SJCRH30 (cell line): ENCODE measurements at regions not wholly inside any gene's neighbourhood (a gene's known extent, or its start where the extent isn't known, plus 50 kb on each side); places are given as distances from the start of the nearest gene placed in this dataset.
"Not testable (repeated sequence)": the region's sequence is repeated elsewhere in the genome, so short reads cannot be mapped to it uniquely, and the experiment has no call there.

Experiments
- DNase-seq, 2 experiments: peaks; one replicate each; pipeline ENCODE4 v3.0.0-alpha.2; 2015 to 2020
- H3K27ac ChIP-seq: fragments of 250-450 bp; sonication (Bioruptor Pico); 2 replicates; pipeline ENCODE4 v1.5.1; 2020; ENCODE audit warnings: mild to moderate bottlenecking, moderate library complexity
- H3K27me3 ChIP-seq: fragments of 250-450 bp; sonication (Bioruptor Pico); 2 replicates; pipeline ENCODE4 v1.5.1; 2020; ENCODE audit warnings: mild to moderate bottlenecking, moderate library complexity
- H3K36me3 ChIP-seq: fragments of 250-450 bp; sonication (Bioruptor Pico); 2 replicates; pipeline ENCODE4 v1.5.1; 2020; ENCODE audit warnings: mild to moderate bottlenecking, moderate library complexity
- H3K4me1 ChIP-seq: fragments of 250-450 bp; sonication (Bioruptor Pico); 2 replicates; pipeline ENCODE4 v1.5.1; 2020; ENCODE audit warnings: mild to moderate bottlenecking, moderate library complexity
- H3K4me3 ChIP-seq: fragments of 250-450 bp; sonication (Bioruptor Pico); 2 replicates; pipeline ENCODE4 v1.5.1; 2020; ENCODE audit warnings: mild to moderate bottlenecking, moderate library complexity
- H3K9me3 ChIP-seq: fragments of 250-450 bp; sonication (Bioruptor Pico); replicated peaks from 2 replicates; pipeline ENCODE4 v1.5.1; 2020; ENCODE audit warnings: mild to moderate bottlenecking, moderate library complexity

DNA sequence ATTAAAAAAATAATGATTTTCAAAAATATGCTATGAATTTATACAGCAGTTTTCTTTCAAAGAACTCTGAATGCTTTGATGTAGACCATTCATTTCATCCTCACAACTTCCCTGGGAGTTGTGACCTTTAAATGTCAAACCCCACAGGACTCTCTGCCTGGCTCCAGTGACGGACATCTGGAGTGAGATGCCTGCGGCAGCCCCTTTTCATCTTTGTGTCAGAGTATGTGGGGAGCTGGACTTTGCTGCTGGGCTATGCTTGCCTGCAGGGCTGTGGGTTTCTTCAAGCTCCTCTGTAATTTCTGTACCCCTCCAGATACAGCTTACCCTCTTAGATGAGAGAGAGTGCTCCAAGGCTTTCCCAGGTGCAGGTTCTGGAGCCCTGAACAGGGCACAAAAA is 70.6 kb upstream of the RASGRP1 start:
- Histone ChIP-seq H3K4me1 (no peaks in the 10 kb centered on the region), H3K27me3 (no peaks in the 10 kb centered on the region), H3K36me3 (no peaks in the 10 kb centered on the region), H3K4me3 (no peak overlapping the region), H3K27ac (no peak overlapping the region), H3K9me3 (no peaks in the 10 kb centered on the region)
- DNase-seq = no peak

DNA sequence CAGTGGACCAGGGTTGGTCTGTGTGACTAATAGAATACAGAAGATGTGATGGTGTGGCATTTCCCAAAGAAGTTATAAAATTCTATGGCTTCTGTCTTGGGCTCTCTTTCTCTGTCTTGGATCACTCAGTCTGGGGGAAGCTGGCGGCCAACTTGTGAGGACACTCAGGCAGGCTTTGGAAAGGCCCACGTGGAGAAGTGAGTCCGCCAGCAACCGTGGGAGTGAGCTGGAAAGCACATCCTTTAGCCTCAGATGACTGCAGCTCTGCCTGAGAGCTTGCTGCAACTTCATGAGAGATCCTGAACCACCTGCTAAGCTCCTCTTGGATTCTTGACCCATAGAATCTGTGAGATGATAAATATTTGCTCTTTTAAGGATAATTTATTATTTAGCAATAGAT is 72.0 kb upstream of the RASGRP1 start:
- no peaks in the 10 kb centered on the region for H3K27me3 ChIP-seq
- no peaks in the 10 kb centered on the region for H3K36me3 ChIP-seq
- H3K27ac ChIP-seq = no peak overlapping the region
- H3K9me3 ChIP-seq = no peaks in the 10 kb centered on the region
- DNase-seq = no peak
- H3K4me3 ChIP-seq = no peak overlapping the region
- no peaks in the 10 kb centered on the region for H3K4me1 ChIP-seq

DNA sequence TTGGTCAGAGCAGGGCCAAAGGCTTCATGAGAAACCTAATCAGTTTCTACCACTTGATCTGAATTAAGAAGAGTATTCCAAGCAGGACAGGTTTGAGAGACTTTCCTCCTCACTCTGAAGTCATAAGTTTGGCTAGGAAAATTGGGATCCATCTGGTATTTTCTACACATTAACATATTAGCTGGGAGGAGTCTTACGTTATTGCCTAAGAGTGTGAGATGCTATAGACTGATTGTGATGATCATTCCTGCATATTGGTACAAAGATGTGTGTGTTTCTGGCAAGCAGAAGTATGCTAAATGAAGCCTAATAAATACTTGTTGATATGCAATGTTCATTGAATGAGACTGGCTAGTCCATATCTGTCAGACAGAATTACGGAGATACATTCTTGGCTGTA is 73.5 kb upstream of the RASGRP1 start:
- H3K27me3 ChIP-seq = no peaks in the 10 kb centered on the region
- H3K4me1 ChIP-seq = no peaks in the 10 kb centered on the region
- DNase-seq = no peak
- H3K36me3 ChIP-seq = no peaks in the 10 kb centered on the region
- no peak overlapping the region for H3K4me3 ChIP-seq
- no peak overlapping the region for H3K27ac ChIP-seq
- H3K9me3 ChIP-seq = no peaks in the 10 kb centered on the region

DNA sequence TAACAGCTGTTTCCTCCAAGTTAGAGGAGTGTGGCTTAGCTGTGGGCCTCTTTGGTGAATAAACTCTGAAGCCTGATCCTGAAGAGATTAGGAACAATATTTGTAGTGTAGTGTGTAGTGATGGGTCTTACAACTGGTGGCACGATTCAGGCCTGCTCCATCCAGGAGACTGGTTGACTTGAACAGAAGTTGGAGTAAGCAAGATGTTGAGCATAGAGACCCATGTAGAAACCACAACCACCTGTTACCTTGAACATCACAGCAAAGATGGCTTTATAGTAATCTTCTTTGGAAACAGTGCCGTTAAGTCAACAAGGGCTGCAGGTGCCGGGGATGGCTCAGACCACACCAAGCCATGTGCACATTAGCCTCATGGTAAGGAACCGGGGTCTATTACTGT is 74.2 kb upstream of the RASGRP1 start:
- DNase-seq = no peak
- H3K36me3 ChIP-seq = no peaks in the 10 kb centered on the region
- H3K27me3 ChIP-seq = no peaks in the 10 kb centered on the region
- no peak overlapping the region for H3K27ac ChIP-seq
- no peak overlapping the region for H3K4me3 ChIP-seq
- no peaks in the 10 kb centered on the region for H3K9me3 ChIP-seq
- no peaks in the 10 kb centered on the region for H3K4me1 ChIP-seq

DNA sequence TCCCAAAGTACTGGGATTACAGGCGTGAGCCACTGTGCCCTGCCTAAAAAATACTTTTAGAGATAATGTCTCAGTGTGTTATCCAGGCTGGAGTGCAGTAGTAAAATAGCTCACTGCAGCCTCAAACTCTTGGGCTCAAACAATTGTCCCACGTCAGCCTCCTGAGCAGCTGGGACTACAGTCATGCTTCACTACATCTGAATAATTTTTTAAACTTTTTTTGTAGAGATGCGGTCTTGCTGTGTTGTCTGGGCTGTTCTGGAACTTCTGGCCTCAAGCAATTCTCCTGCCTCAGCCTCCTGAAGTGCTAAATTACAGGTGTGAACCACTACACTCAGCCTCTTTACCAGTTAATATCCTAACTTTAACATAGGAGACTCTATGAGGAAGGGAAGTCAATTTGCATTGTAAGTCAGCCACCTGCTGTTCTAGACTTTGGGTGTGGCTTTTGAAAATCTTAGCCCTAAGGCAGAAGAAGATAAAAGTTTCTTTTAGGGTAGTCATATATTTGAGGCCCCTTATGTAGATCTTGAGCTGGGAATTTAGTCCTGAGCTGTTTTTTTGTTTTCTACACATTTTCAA is 78.2 kb upstream of the RASGRP1 start:
- Histone ChIP-seq H3K36me3 (no peaks in the 10 kb centered on the region), H3K27ac (no peak overlapping the region), H3K4me3 (no peak overlapping the region), H3K4me1 (no peaks in the 10 kb centered on the region), H3K27me3 (no peaks in the 10 kb centered on the region), H3K9me3 (0 out of 2 replicates have a peak, but pooled peaks cover 3% of the 10 kb centered on the region)
- no peak for DNase-seq

DNA sequence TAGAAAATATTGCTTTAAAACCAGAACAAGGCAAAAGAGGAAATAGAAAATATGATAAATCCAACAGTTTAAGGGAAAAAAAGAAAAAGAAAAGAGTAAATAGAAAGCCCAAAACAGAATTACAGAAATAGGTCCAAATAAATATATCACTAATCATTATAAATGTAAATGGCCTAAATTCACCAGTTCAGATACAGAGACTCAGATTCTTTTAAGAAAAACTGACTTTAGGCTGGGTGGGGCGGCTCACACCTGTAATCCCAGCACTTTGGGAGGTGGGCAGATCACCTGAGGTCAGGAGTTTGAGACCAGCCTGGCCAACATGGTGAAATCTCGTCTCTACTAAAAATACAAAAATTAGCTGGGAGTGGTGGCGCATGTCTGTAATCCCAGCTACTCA is 79.7 kb upstream of the RASGRP1 start:
- H3K9me3 ChIP-seq, H3K27ac ChIP-seq, H3K36me3 ChIP-seq, DNase-seq, H3K4me1 ChIP-seq, H3K4me3 ChIP-seq, H3K27me3 ChIP-seq: not testable (repeated sequence)

DNA sequence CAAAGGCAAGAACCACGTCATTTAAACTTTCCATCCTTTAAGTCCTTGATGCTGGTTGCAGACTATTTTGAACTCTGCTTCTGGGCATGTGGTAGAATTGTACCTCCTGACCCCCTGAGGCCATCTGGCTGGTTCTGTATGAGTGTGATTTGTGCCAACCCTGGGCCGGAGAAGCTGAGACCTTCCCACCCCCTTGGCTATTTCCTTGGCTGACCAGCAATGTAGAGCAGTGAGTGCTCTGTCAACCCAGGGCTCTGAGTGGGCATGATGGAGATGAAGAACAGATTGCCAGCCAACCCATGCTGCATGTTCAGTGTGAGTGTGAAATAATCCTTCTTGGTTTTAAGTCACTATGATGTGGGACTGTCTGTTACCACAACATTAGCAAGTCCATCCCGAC is 82.1 kb upstream of the RASGRP1 start:
- Histone ChIP-seq H3K27ac (no peak overlapping the region), H3K9me3 (0 out of 2 replicates have a peak, but pooled peaks cover 3% of the 10 kb centered on the region), H3K27me3 (no peaks in the 10 kb centered on the region), H3K36me3 (no peaks in the 10 kb centered on the region), H3K4me3 (no peak overlapping the region), H3K4me1 (0 out of 2 replicates have a peak, but pooled peaks cover 2% of the 10 kb centered on the region)
- no peak for DNase-seq

DNA sequence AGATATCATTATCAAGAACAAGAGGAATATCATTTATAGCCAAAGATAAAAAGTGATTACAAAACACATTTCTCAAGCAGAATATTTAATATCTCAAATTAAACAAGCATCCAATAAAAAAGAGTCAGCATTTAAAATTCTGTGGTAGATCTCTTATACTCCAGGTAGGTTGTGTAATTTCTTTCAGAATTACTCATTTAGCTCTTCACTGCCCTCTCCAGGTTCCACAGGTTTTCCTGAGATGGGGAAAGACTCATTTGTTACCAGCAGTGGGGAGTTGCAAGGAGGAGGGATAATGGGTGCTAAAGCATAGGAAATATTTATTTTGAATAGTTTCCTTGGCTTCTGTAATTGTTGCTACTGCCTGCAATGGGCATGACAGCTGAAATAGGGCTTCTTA is 83.1 kb upstream of the RASGRP1 start:
- no peak overlapping the region for H3K27ac ChIP-seq
- H3K27me3 ChIP-seq = no peaks in the 10 kb centered on the region
- no peaks in the 10 kb centered on the region for H3K36me3 ChIP-seq
- H3K4me1 ChIP-seq = 0 out of 2 replicates have a peak, but pooled peaks cover 2% of the 10 kb centered on the region
- peak in 1 of 2 experiments; percentile 9 for DNase-seq
- H3K4me3 ChIP-seq = no peak overlapping the region
- 0 out of 2 replicates have a peak, but pooled peaks cover 3% of the 10 kb centered on the region for H3K9me3 ChIP-seq

DNA sequence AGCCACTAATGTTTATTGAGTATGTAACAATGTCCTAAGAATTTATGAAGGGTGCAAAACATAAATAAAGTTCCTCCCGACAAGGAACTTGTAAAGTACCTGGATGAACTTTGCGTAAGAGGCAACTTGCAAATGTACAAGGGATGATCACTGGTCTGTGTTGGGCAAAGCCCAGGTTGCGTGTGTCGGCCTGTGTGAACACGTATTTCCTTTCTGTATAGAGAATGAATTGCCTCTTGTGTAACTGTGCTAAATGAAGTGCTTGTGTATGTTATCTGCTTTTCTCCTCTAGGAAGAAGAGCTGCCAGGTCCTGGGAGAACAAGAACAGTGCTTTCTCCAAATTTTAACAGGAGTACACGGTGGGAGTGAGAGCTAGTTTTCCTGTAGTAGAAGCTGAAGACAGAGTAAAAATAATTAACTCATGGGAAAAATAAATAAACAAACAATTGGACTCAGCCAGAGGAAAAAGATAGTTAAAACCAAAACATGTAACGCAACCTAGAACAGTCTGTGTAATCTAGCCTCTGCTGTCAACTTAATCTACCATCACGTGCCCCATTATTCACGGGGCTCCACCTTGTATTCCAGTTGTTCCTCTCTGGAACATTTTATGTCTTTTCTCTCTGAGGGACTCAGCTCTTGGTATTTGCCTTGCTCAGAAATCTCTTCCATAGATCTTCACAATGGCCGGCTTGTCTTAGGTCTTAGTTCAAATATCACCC is 83.7 kb upstream of the RASGRP1 start:
- peak in 1 of 2 experiments; percentile 19 for DNase-seq
- 0 out of 2 replicates have a peak, but pooled peaks cover 3% of the 10 kb centered on the region for H3K9me3 ChIP-seq
- 0 out of 2 replicates have a peak, but pooled peaks cover 2% of the 10 kb centered on the region for H3K4me1 ChIP-seq
- no peak overlapping the region for H3K27ac ChIP-seq
- H3K4me3 ChIP-seq = no peak overlapping the region
- no peaks in the 10 kb centered on the region for H3K27me3 ChIP-seq
- no peaks in the 10 kb centered on the region for H3K36me3 ChIP-seq

DNA sequence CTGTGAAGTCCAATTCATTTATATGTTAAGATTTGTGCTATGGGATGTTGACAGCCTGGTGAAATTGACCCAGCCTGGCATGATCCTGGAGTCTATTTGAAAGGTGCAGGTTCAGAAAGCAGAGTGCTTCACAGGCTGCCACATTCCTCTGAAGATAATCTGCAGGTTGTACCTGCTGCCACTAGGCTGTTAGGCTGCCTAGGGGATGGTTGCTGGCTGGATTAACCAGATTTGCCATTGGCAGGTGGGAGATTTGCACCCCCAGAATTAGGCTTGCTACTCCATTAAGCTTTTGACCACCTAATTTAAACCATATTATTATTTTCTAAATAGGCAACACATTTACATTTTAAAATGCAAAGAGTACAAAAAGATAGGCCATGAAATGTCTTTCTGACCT is 85.8 kb upstream of the RASGRP1 start:
- Histone ChIP-seq H3K27me3 (no peaks in the 10 kb centered on the region), H3K36me3 (no peaks in the 10 kb centered on the region), H3K27ac (no peak overlapping the region), H3K4me3 (no peak overlapping the region), H3K9me3 (no peaks in the 10 kb centered on the region), H3K4me1 (0 out of 2 replicates have a peak, but pooled peaks cover 2% of the 10 kb centered on the region)
- no peak for DNase-seq

DNA sequence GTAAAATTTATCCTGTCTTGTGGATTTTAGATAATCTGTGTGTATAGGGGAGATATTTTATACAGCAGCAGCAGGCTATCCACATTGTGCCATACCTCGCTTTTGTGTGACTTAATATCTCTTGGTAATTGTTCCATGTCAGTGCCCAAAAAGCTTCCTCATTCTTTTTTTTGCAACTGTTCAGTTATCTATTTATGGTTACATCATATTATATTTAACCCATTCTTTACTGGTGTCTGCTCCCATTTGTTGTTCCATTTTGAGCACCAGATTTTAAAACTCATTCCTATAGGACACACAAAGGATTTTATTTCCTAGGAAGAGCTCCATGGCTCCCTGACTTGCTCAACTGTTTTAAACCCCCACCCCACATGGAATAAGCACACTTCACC is 86.3 kb upstream of the RASGRP1 start:
- Histone ChIP-seq H3K36me3 (no peaks in the 10 kb centered on the region), H3K27me3 (no peaks in the 10 kb centered on the region), H3K9me3 (no peaks in the 10 kb centered on the region), H3K27ac (no peak overlapping the region), H3K4me1 (0 out of 2 replicates have a peak, but pooled peaks cover 2% of the 10 kb centered on the region), H3K4me3 (no peak overlapping the region)
- no peak for DNase-seq

DNA sequence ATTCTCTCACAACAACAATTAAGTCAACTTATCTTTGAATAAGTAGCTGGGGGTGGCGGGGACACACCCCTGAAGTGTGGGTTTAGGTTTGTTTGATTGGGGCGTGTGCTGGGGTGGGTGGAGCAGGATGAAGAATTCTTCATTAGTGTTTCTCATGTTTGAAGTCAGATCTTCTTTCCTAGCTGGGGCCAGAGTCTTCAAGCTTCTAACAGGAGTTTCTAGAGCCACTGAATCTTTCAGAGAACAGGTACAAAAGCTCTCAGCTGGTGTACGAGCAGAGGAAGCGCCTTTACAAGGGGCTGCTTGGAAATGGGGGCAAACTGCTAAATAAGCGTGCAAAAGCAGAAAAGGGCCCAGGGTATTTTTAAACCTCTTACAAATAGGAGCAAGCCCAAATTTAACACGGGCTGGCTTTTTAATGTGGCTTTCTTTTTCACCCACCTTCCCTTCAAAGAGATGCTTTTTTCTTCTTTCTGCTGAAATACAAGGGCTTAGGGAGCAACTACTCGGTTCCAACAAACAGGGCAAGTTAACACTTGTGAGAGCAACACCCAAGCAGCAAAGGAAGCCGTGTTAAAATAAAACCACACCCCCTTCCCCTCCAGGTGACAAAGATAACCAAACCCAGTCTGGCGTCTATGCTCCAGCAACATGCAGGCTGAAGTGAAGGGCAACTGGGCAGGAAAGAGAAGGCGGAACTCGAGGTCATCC is 86.9 kb upstream of the RASGRP1 start:
- no peak overlapping the region for H3K4me3 ChIP-seq
- no peak for DNase-seq
- no peaks in the 10 kb centered on the region for H3K36me3 ChIP-seq
- H3K27me3 ChIP-seq = no peaks in the 10 kb centered on the region
- no peak overlapping the region for H3K27ac ChIP-seq
- H3K9me3 ChIP-seq = no peaks in the 10 kb centered on the region
- H3K4me1 ChIP-seq = 0 out of 2 replicates have a peak, but pooled peaks cover 2% of the 10 kb centered on the region

DNA sequence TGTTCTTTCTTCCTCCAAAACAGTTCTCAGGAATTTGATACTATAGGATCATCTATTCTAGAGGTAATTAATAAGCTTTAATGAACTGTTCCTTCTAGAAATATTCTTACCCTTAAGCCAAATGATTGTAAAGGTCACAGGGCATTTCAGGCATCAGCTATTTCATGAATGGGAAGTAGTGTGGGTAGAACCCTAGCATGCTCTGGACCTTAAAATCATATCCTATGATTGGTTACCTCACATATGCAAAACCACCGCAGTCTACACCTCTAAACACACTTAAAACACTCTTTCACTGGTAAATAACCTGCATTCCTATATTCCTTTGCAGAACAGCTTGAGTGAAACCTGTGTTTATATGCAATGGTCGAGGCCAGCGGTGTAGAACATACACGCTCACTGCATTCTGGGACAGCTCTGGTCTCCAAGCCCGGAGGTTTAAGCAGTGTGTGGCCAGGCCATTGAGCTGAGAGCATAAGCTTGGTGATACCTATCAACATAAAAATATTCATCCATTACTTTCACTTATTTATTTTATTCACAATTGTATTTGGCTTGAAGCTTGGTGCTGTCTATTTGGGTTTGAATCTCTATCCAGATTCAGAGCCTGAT is 87.7 kb upstream of the RASGRP1 start:
- Histone ChIP-seq H3K27me3 (no peaks in the 10 kb centered on the region), H3K27ac (no peak overlapping the region)
- DNase-seq = no peak

DNA sequence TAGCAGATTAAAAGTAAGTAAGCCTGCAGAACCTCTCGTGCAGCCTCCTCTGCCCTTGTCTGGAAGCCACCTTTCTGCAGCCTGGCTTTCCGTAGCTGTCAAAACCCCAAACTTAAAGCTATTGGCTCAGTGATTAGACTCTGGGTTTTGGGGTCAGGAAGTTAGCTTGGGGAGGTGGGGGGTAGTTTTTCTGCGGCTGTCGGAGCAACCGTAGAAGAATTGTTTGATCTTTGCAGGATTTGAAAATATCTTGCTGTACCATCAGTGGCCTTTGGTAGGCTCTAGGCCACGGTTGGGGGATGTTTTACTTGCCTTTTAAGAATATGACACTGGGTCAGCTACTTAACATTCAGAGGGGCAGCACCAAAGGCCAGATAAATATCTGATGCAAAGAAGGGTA is 88.4 kb upstream of the RASGRP1 start:
- H3K27ac ChIP-seq = no peak overlapping the region
- no peak overlapping the region for H3K4me3 ChIP-seq
- 0 out of 2 replicates have a peak, but pooled peaks cover 2% of the 10 kb centered on the region for H3K4me1 ChIP-seq
- DNase-seq = no peak
- H3K9me3 ChIP-seq = no peaks in the 10 kb centered on the region
- no peaks in the 10 kb centered on the region for H3K27me3 ChIP-seq
- H3K36me3 ChIP-seq = no peaks in the 10 kb centered on the region

More for the DNA sequence above, 87.7 kb upstream of the RASGRP1 start:
- no peak overlapping the region for H3K4me3 ChIP-seq
- H3K4me1 ChIP-seq = 0 out of 2 replicates have a peak, but pooled peaks cover 2% of the 10 kb centered on the region
- H3K36me3 ChIP-seq = no peaks in the 10 kb centered on the region
- no peaks in the 10 kb centered on the region for H3K9me3 ChIP-seq

DNA sequence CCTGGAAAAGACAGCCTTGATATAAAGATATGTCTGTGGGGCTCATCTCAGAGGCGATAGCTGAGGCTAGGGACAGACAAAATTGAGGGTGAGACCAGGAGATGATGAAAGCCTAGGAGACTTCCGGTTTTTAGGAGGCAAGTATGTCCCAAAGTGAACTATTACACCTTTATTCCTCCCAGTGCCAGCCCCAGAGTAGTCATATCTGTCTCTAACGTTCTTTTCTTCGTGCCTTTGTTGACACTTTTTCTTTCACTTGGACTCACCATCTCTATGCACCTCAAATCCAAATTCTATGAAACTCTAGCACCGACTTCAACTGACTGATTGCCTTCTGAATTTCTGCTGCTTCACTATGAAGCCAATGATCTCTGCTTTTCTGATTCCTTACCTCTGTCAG is 93.8 kb upstream of the RASGRP1 start:
- Histone ChIP-seq H3K27ac (no peak overlapping the region), H3K4me3 (no peak overlapping the region), H3K4me1 (no peaks in the 10 kb centered on the region), H3K27me3 (no peaks in the 10 kb centered on the region), H3K36me3 (no peaks in the 10 kb centered on the region), H3K9me3 (no peaks in the 10 kb centered on the region)
- no peak for DNase-seq
